Esophagus mucosa (tissue), 1 donor: ENCODE measurements at regions not wholly inside any gene's neighbourhood (a gene's known extent, or its start where the extent isn't known, plus 50 kb on each side); places are given as distances from the start of the nearest gene placed in this dataset.

Source experiments
- ATAC-seq: fragments of 200-7000 bp; cut with Tn5 transposase; one replicate; pipeline ENCODE4 v1.9.1; 2020
- donor health status: DM: yes; HTN: yes; CAD: no.

GRCh38 chr18:25810736-25811135 lies 279.7 kb downstream of the SS18 start:
- no peak for ATAC-seq

GRCh38 chr18:25805939-25806338 lies 284.5 kb downstream of the SS18 start:
- ATAC-seq: no peak

- no peak for ATAC-seq
These were observed 285.1 kb downstream of the SS18 start for GRCh38 chr18:25805323-25805722.

GRCh38 chr18:25799231-25799630 lies 291.2 kb downstream of the SS18 start:
- no peak for ATAC-seq

GRCh38 chr18:25798046-25798445 lies 292.4 kb downstream of the SS18 start:
- ATAC-seq: no peak

GRCh38 chr18:25795213-25795612 lies 295.2 kb downstream of the SS18 start:
- ATAC-seq: no peak

GRCh38 chr18:25787276-25787675 lies 303.1 kb downstream of the SS18 start:
- ATAC-seq: no peak

GRCh38 chr18:25786758-25787157 lies 303.7 kb downstream of the SS18 start:
- ATAC-seq: no peak

GRCh38 chr18:25780105-25780504 lies 310.3 kb downstream of the SS18 start:
- ATAC-seq: no peak

GRCh38 chr18:25771796-25772195 lies 318.6 kb downstream of the SS18 start:
- no peak for ATAC-seq

- no peak for ATAC-seq
These were observed 325.6 kb downstream of the SS18 start for GRCh38 chr18:25764777-25765176.

- no peak for ATAC-seq
These were observed 331.3 kb downstream of the SS18 start for GRCh38 chr18:25759111-25759510.

- ATAC-seq: no peak
These were observed 346.7 kb downstream of the SS18 start for GRCh38 chr18:25743646-25744151.

GRCh38 chr18:25739376-25739775 lies 351.0 kb downstream of the SS18 start:
- no peak for ATAC-seq

- no peak for ATAC-seq
These were observed 352.6 kb downstream of the SS18 start for GRCh38 chr18:25737710-25738311.

GRCh38 chr18:25736516-25736915 lies 353.9 kb downstream of the SS18 start:
- no peak for ATAC-seq

- ATAC-seq: no peak
These were observed 355.0 kb downstream of the SS18 start for GRCh38 chr18:25735459-25735858.

GRCh38 chr18:25734336-25734735 lies 356.1 kb downstream of the SS18 start:
- ATAC-seq: no peak

- no peak for ATAC-seq
These were observed 357.6 kb downstream of the SS18 start for GRCh38 chr18:25732862-25733261.

- no peak for ATAC-seq
These were observed 361.3 kb downstream of the SS18 start for GRCh38 chr18:25729072-25729471.

- ATAC-seq: no peak
These were observed 363.0 kb downstream of the SS18 start for GRCh38 chr18:25727281-25727985.

- ATAC-seq: no peak
These were observed 364.1 kb downstream of the SS18 start for GRCh38 chr18:25726298-25726697.

- no peak for ATAC-seq
These were observed 364.9 kb downstream of the SS18 start for GRCh38 chr18:25725501-25725900.

- no peak for ATAC-seq
These were observed 365.4 kb downstream of the SS18 start for GRCh38 chr18:25724997-25725396.
